Liver (tissue), 3 donors: ENCODE measurements at regions not wholly inside any gene's neighbourhood (a gene's known extent, or its start where the extent isn't known, plus 50 kb on each side); places are given as distances from the start of the nearest gene placed in this dataset.

Experiments
- CTCF ChIP-seq: fragments of 150-350 bp; IDR thresholded peaks from 2 replicates; pipeline ENCODE4 v1.5.1; 2017; ENCODE audit warnings: improper control_type of control experiment, low read depth, low read length; ENCODE audit not compliant: missing input control
- GABPA ChIP-seq, 2 donors: IDR thresholded peaks in 1 of 2; conservative IDR thresholded peaks in 1 of 2; 2 replicates each; pipeline ENCODE4 v1.6.1; 2016; ENCODE audit warnings: antibody characterized with exemption in 2 of 2, mild to moderate bottlenecking in 1 of 2, moderate library complexity in 1 of 2
- RAD21 ChIP-seq, 2 donors: IDR thresholded peaks; 2 replicates each; pipeline ENCODE4 v1.6.1; 2016; ENCODE audit warnings: antibody characterized with exemption in 2 of 2, mild to moderate bottlenecking in 2 of 2
- RXRA ChIP-seq, 2 donors: IDR thresholded peaks; 2 replicates each; pipeline ENCODE4 v1.6.1; 2017 to 2018; ENCODE audit warnings: antibody characterized with exemption in 2 of 2, mild to moderate bottlenecking in 1 of 2
- TF ChIP-seq, protein P1 (sequence below): IDR thresholded peaks from 2 replicates; pipeline ENCODE4 v1.6.1; 2016; ENCODE audit warnings: antibody characterized with exemption
- donor health status: healthy.
- donor health status: healthy.

DNA sequence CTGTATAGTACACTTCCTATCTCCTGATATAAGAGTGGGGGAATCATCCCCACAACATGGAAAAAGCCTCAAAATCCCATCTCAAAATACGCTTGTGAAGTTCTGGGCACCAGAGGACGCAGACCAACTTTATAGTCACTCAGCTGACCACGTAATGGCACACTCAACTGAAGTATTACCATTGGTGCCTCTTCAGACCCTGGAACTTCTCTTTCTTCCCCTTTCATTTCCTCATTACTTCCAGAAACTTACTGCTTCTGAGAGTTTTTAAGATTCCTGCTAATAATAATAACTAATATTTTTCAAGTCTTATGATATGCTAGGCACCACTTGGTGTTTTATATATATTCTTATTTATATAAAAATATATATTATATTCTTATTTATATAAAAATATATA is 202.6 kb downstream of the PTPRC start:
- no peak for TF ChIP-seq CTCF
- TF ChIP-seq, protein P1, sequence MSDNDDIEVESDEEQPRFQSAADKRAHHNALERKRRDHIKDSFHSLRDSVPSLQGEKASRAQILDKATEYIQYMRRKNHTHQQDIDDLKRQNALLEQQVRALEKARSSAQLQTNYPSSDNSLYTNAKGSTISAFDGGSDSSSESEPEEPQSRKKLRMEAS: no peak
- TF ChIP-seq GABPA (IDR thresholded peaks at IDR 0.05 in 1 of 2, conservative IDR thresholded peaks at IDR 0.05 in 1 of 2): no peak
- TF ChIP-seq RAD21 (IDR thresholded peaks at IDR 0.05): no peak
- TF ChIP-seq RXRA (IDR thresholded peaks at IDR 0.05): no peak
